A549 (cell line): ENCODE measurements at regions not wholly inside any gene's neighbourhood (a gene's known extent, or its start where the extent isn't known, plus 50 kb on each side); places are given as distances from the start of the nearest gene placed in this dataset.
A peak's percentile ranks its signal among the peaks of the same experiment; 100 is the strongest.

Experiments
- ATAC-seq, 2 experiments: fragments of 200-7000 bp in 1 of 2; fragments of >200 bp in 1 of 2; cut with Nextera tagmentation in 1 of 2; cut with Tn5 transposase in 1 of 2; 3 replicates each; pipeline versions ENCODE4 v1.8.0 to v1.9.1; 2018 to 2020; ENCODE audit warnings: mild to moderate bottlenecking in 1 of 2, moderate library complexity in 1 of 2
- CTCF ChIA-PET: fragments of 300-600 bp; sonication (Branson Sonifier 250); formaldehyde crosslinking; extraction: SDS; loops from one replicate; lab custom pipeline; 2021; ENCODE audit warnings: antibody characterized with exemption, inconsistent platforms; lab: Yijun Ruan, JAX
- POLR2A ChIA-PET: fragments of 350-600 bp; formaldehyde crosslinking; extraction: SDS; loops from one replicate; lab custom pipeline; 2021; ENCODE audit warnings: antibody characterized with exemption, inconsistent platforms; lab: Yijun Ruan, JAX
- DNase-seq, 2 experiments: peaks; one replicate each; pipeline versions ENCODE4 v3.0.0 to v3.0.0-alpha.2; 2011 to 2016; ENCODE audit warnings: low read depth in 1 of 2, low spot score in 1 of 2
- FAIRE-seq: peaks from 2 replicates; lab custom pipeline; 2011; peaks lifted over from hg19 to GRCh38; lab: Jason Lieb, UNC
- H3K27ac ChIP-seq, 2 experiments: fragments of >200 bp; sonication (Bioruptor Twin); formaldehyde crosslinking; 3 replicates each; pipeline ENCODE4 v1.5.1; 2016 to 2017
- H3K4me1 ChIP-seq: fragments of >200 bp; sonication (Bioruptor Twin); formaldehyde crosslinking; 3 replicates; pipeline ENCODE4 v1.6.1; 2016
- H3K4me2 ChIP-seq: fragments of >200 bp; sonication (Bioruptor Twin); formaldehyde crosslinking; 3 replicates; pipeline ENCODE4 v1.6.1; 2016
- H3K4me3 ChIP-seq: fragments of >200 bp; sonication (Bioruptor Twin); formaldehyde crosslinking; 3 replicates; pipeline ENCODE4 v1.5.1; 2016
- H3K9me3 ChIP-seq: fragments of >200 bp; sonication (Bioruptor Twin); formaldehyde crosslinking; 3 replicates; pipeline ENCODE4 v1.6.1; 2016
- CEBPB ChIP-seq, 2 experiments: fragments of >200 bp in 1 of 2; sonication (Bioruptor Twin) in 1 of 2; formaldehyde crosslinking in 1 of 2; IDR thresholded peaks; 2 replicates each; pipeline ENCODE4 v1.6.1; 2012 to 2016
- CTCF ChIP-seq: fragments of >200 bp; sonication (Bioruptor Twin); formaldehyde crosslinking; IDR thresholded peaks from 3 replicates; pipeline ENCODE4 v1.5.1; 2016
- E2F6 ChIP-seq: IDR thresholded peaks from 2 replicates; pipeline ENCODE4 v1.6.1; 2012; ENCODE audit warnings: low read depth, borderline replicate concordance
- EP300 ChIP-seq, 2 experiments: fragments of >200 bp; sonication (Bioruptor Twin); formaldehyde crosslinking; IDR thresholded peaks; 2 replicates in 1 of 2; 3 replicates in 1 of 2; pipeline ENCODE4 v1.6.1; 2016 to 2017
- FOXS1 ChIP-seq: fragments of 250-450 bp; sonication (Bioruptor Pico); IDR thresholded peaks from 2 replicates; pipeline ENCODE4 v1.5.0; 2020; ENCODE audit warnings: mild to moderate bottlenecking, moderate library complexity
- KDM1A ChIP-seq: fragments of 200-600 bp; sonication (generic); IDR thresholded peaks from 2 replicates; pipeline ENCODE4 v1.6.1; 2016; ENCODE audit warnings: low read depth, mild to moderate bottlenecking
- MAX ChIP-seq: IDR thresholded peaks from 2 replicates; pipeline ENCODE4 v1.6.1; 2012
- MYC ChIP-seq: IDR thresholded peaks from 2 replicates; pipeline ENCODE4 v1.6.1; 2012; ENCODE audit warnings: mild to moderate bottlenecking, inconsistent platforms, low read length, improper control_type of control experiment, borderline replicate concordance
- NPAS2 ChIP-seq: fragments of 250-450 bp; sonication (Bioruptor Pico); IDR thresholded peaks from 2 replicates; pipeline ENCODE4 v1.8.0; 2022; ENCODE audit warnings: mild to moderate bottlenecking, moderate library complexity, borderline replicate concordance
- NR3C1 ChIP-seq: fragments of >200 bp; sonication (Bioruptor Twin); formaldehyde crosslinking; IDR thresholded peaks from 3 replicates; pipeline ENCODE4 v1.6.1; 2017
- POLR2A ChIP-seq: IDR thresholded peaks from 2 replicates; pipeline ENCODE4 v1.6.1; 2012; ENCODE audit warnings: mild to moderate bottlenecking, low read length
- RAD21 ChIP-seq, 2 experiments: fragments of >200 bp in 1 of 2; sonication (Bioruptor Twin) in 1 of 2; formaldehyde crosslinking in 1 of 2; IDR thresholded peaks in 1 of 2; conservative IDR thresholded peaks in 1 of 2; 2 replicates in 1 of 2; 3 replicates in 1 of 2; pipeline ENCODE4 v1.6.1; 2012 to 2018; ENCODE audit warnings: inconsistent platforms in 1 of 2
- RARB ChIP-seq: fragments of 250-450 bp; sonication (Bioruptor Pico); IDR thresholded peaks from 2 replicates; pipeline ENCODE4 v1.8.0; 2021; ENCODE audit warnings: mild to moderate bottlenecking, moderate library complexity
- REST ChIP-seq: fragments of 200-600 bp; sonication (generic); IDR thresholded peaks from 2 replicates; pipeline ENCODE4 v1.6.1; 2016; ENCODE audit warnings: antibody characterized with exemption, mild to moderate bottlenecking, moderate library complexity
- TFCP2L1 ChIP-seq: fragments of 250-450 bp; sonication (Bioruptor Pico); IDR thresholded peaks from 2 replicates; pipeline ENCODE4 v1.5.0; 2021; ENCODE audit warnings: mild to moderate bottlenecking
- USF2 ChIP-seq: fragments of 450-650 bp; IDR thresholded peaks from 2 replicates; pipeline ENCODE4 v1.6.1; 2014; ENCODE audit warnings: antibody characterized with exemption
- WGBS: methylation state at CpG from one replicate; pipeline ENCODE4 v1.1.6; 2017; ENCODE audit errors: missing lambda C conversion rate; 5-methylcytosine and 5-hydroxymethylcytosine counted together

- peak; percentile 69 for TF ChIP-seq CTCF
- TF ChIP-seq EP300 (IDR thresholded peaks at IDR 0.05), result no peak
- TF ChIP-seq NPAS2, result no peak
- TF ChIP-seq E2F6, result 0 out of 2 replicates have a peak, but pooled peaks have one; percentile 24
- no peak for TF ChIP-seq REST
- no peak for TF ChIP-seq TFCP2L1 (CRISPR knock-in tag)
- TF ChIP-seq MYC, result no peak
- TF ChIP-seq NR3C1, result no peak
- peak; percentile 46 to 65 for TF ChIP-seq RAD21 (conservative IDR thresholded peaks at IDR 0.05 in 1 of 2, IDR thresholded peaks at IDR 0.05 in 1 of 2)
- no peak for TF ChIP-seq POLR2A
- TF ChIP-seq KDM1A, result no peak
- TF ChIP-seq FOXS1, result no peak
- TF ChIP-seq RARB (CRISPR knock-in tag), result no peak
- TF ChIP-seq, all 56 proteins: peak for 4
Observed at GRCh38 chr9:29211580-29212396, 1638.5 kb upstream of the C9orf72 start (continued).

GRCh38 chr9:29212397-29213387 is 1639.4 kb upstream of the C9orf72 start:
- Histone ChIP-seq H3K4me3 (peak overlapping the region; percentile 51), H3K4me1 (peaks cover 22% of the 10 kb centered on the region), H3K27ac (peak overlapping the region in 1 of 2 experiments; percentile 69; a peak in 3 of 6 replicates), H3K9me3 (no peaks in the 10 kb centered on the region), H3K4me2 (peak overlapping the region; percentile 100)
- FAIRE-seq, result no peak
- peak; percentile 26 to 44 for DNase-seq
- 2% methylated on average over 38 of the region's 54 CpGs for WGBS
- ChIA-PET POLR2A (no interaction called here), CTCF (interaction anchor here (0.8 to 3.2 kb wide), 12 partner anchors 9 to 438 kb away, joined by 3 to 18 read pairs (median 4); no protein-coding TSS in a partner anchor)
- peak; percentile 59 to 60; a peak in 5 of 6 replicates for ATAC-seq
- peak in 1 of 2 experiments; percentile 16; a peak in 1 of 5 replicates for TF ChIP-seq RAD21 (conservative IDR thresholded peaks at IDR 0.05 in 1 of 2, IDR thresholded peaks at IDR 0.05 in 1 of 2)
- no peak; the same call in 2 of the 3 replicates for TF ChIP-seq CTCF
- TF ChIP-seq MAX, result peak; percentile 14; the same call in 1 of the 2 replicates
- TF ChIP-seq USF2, result no peak
- TF ChIP-seq CEBPB (IDR thresholded peaks at IDR 0.05), result no peak
